Endothelial cell of umbilical vein (primary cell): ENCODE measurements at regions not wholly inside any gene's neighbourhood (a gene's known extent, or its start where the extent isn't known, plus 50 kb on each side); places are given as distances from the start of the nearest gene placed in this dataset.

Experiments
- BruUV-seq: library from RNA; stranded (reverse); fragments of 400-500 nt; replicated peaks from 2 replicates; lab custom pipeline; 2021; lab: Mats Ljungman, UMichigan
- CTCF ChIA-PET: fragments of 300-600, 350-600 bp; sonication (Branson Sonifier 250); formaldehyde crosslinking; loops from one replicate; lab custom pipeline; 2021; ENCODE audit warnings: antibody characterized with exemption, inconsistent platforms; lab: Charles Lee
- POLR2A ChIA-PET: fragments of 300-600, 350-600 bp; sonication (Branson Sonifier 250); formaldehyde crosslinking; loops from one replicate; lab custom pipeline; 2021; ENCODE audit warnings: antibody characterized with exemption, inconsistent platforms; lab: Charles Lee
- DNase-seq: peaks from one replicate; pipeline ENCODE4 v3.0.0-alpha.2; 2011; ENCODE audit warnings: low read depth, low spot score
- FAIRE-seq: peaks from 2 replicates; lab custom pipeline; 2011; peaks lifted over from hg19 to GRCh38; lab: Jason Lieb, UNC
- H2AFZ ChIP-seq: 2 replicates; pipeline ENCODE4 v1.6.0; 2012; ENCODE audit warnings: low read depth, low read length, control low read depth, inconsistent platforms
- H3K27ac ChIP-seq: 2 replicates; pipeline ENCODE4 v1.5.1; 2011; ENCODE audit warnings: low read depth, mild to moderate bottlenecking, control low read depth, low read length, moderate library complexity; ENCODE audit not compliant: insufficient read depth
- H3K27me3 ChIP-seq, 2 experiments: 2 replicates each; pipeline versions ENCODE4 v1.6.0 to v1.6.1; 2011; ENCODE audit warnings: low read length in 2 of 2, mixed read lengths in 1 of 2; ENCODE audit not compliant: control insufficient read depth in 2 of 2, insufficient read depth in 2 of 2
- H3K36me3 ChIP-seq, 2 experiments: 2 replicates in 1 of 2; 3 replicates in 1 of 2; pipeline ENCODE4 v1.5.1; 2011; ENCODE audit warnings: low read length in 2 of 2, mild to moderate bottlenecking in 1 of 2, moderate library complexity in 1 of 2; ENCODE audit not compliant: control insufficient read depth in 2 of 2, insufficient read depth in 2 of 2; ENCODE audit errors: extremely low read depth in 1 of 2
- H3K4me1 ChIP-seq: 3 replicates; pipeline ENCODE4 v1.5.1; 2011; ENCODE audit warnings: mild to moderate bottlenecking, low read length; ENCODE audit not compliant: control insufficient read depth, insufficient read depth; ENCODE audit errors: extremely low read depth
- H3K4me2 ChIP-seq: 2 replicates; pipeline ENCODE4 v1.6.1; 2011; ENCODE audit warnings: low read length, control low read depth, mixed read lengths; ENCODE audit not compliant: insufficient read depth
- H3K4me3 ChIP-seq, 3 experiments: fragments of 200-600 bp in 1 of 3; sonication (generic), shearing (Covaris generic) in 1 of 3; replicated peaks in 1 of 3; 2 replicates each; pipeline ENCODE4 v1.5.1; 2011 to 2016; ENCODE audit warnings: control low read depth in 3 of 3, low read length in 3 of 3, mild to moderate bottlenecking in 2 of 3, inconsistent platforms in 1 of 3, low read depth in 1 of 3, moderate library complexity in 1 of 3; ENCODE audit not compliant: insufficient read depth in 1 of 3
- H3K79me2 ChIP-seq: 2 replicates; pipeline ENCODE4 v1.6.0; 2012; ENCODE audit warnings: low read length, inconsistent platforms; ENCODE audit not compliant: control insufficient read depth, insufficient read depth
- H3K9ac ChIP-seq: replicated peaks from 2 replicates; pipeline ENCODE3; 2011; ENCODE audit warnings: low read length, control low read depth; ENCODE audit not compliant: insufficient read depth; ENCODE audit errors: extremely low read depth
- H3K9me1 ChIP-seq: replicated peaks from 3 replicates; pipeline ENCODE4 v1.6.0; 2011; ENCODE audit warnings: mild to moderate bottlenecking, low read length; ENCODE audit not compliant: control insufficient read depth, insufficient read depth; ENCODE audit errors: extremely low read depth
- H3K9me3 ChIP-seq: replicated peaks from 2 replicates; pipeline ENCODE4 v1.5.1; 2012; ENCODE audit warnings: low read length, inconsistent platforms; ENCODE audit not compliant: control insufficient read depth, insufficient read depth
- H4K20me1 ChIP-seq: replicated peaks from 2 replicates; pipeline ENCODE3; 2011; ENCODE audit warnings: mild to moderate bottlenecking, low read length; ENCODE audit not compliant: control insufficient read depth, insufficient read depth; ENCODE audit errors: extremely low read depth
- EZH2 ChIP-seq: IDR thresholded peaks from 2 replicates; pipeline ENCODE4 v1.6.1; 2012; ENCODE audit warnings: borderline replicate concordance, low read depth, mild to moderate bottlenecking, moderate library complexity, low read length, inconsistent platforms; ENCODE audit not compliant: severe bottlenecking
- FOS ChIP-seq: IDR thresholded peaks from 2 replicates; pipeline ENCODE4 v1.6.1; 2011; ENCODE audit warnings: mild to moderate bottlenecking, low read length, moderate library complexity, borderline replicate concordance; ENCODE audit not compliant: insufficient read depth
- GATA2 ChIP-seq: IDR thresholded peaks from 2 replicates; pipeline ENCODE4 v1.7.0; 2011; ENCODE audit warnings: low read depth, mild to moderate bottlenecking, moderate library complexity, mixed read lengths, low read length; ENCODE audit not compliant: insufficient read length, insufficient read depth
- JUN ChIP-seq: IDR thresholded peaks from 2 replicates; pipeline ENCODE4 v1.6.1; 2011; ENCODE audit warnings: borderline replicate concordance, low read depth; ENCODE audit not compliant: insufficient read length, insufficient read depth
- MYC ChIP-seq: IDR thresholded peaks from one replicate; pipeline ENCODE4 v1.6.1; 2011; ENCODE audit warnings: mild to moderate bottlenecking, low read depth, low read length
- POLR2A ChIP-seq: IDR thresholded peaks from 2 replicates; pipeline ENCODE4 v1.6.1; 2012; ENCODE audit warnings: low read depth, mild to moderate bottlenecking, control low read depth, low read length
- POLR2AphosphoS5 ChIP-seq: IDR thresholded peaks from 2 replicates; pipeline ENCODE4 v1.6.1; 2012; ENCODE audit warnings: low read depth, mild to moderate bottlenecking, control low read depth, low read length, moderate library complexity; ENCODE audit not compliant: insufficient read depth
- dilution Hi-C: fragments of 300-500 bp; cut with MboI; formaldehyde crosslinking; loops from one replicate; pipeline ENCODE4 v1.15.0; 2019; ENCODE audit warnings: low sequenced_read_pairs; ENCODE audit not compliant: extremely low pct_ligation_motif_present
- intact Hi-C: fragments of 100-400 bp; cut with micrococcal nuclease; formaldehyde crosslinking; loops from one replicate; pipeline ENCODE4 v1.10.0; 2022
- TF ChIP-seq, protein P1 (sequence below): IDR thresholded peaks from 2 replicates; pipeline ENCODE4 v1.6.1; 2011; ENCODE audit not compliant: insufficient read depth, insufficient read length
- TF ChIP-seq, protein P2 (sequence below), 2 donors: IDR thresholded peaks; 1 replicate in 1 of 2; 2 replicates in 1 of 2; pipeline ENCODE4 v1.5.1; 2011; ENCODE audit warnings: low read length in 2 of 2, mild to moderate bottlenecking in 2 of 2, moderate library complexity in 2 of 2, control low read depth in 1 of 2, inconsistent platforms in 1 of 2, low read depth in 1 of 2; ENCODE audit not compliant: insufficient read depth in 1 of 2; ENCODE audit errors: extremely low read depth in 1 of 2

DNA sequence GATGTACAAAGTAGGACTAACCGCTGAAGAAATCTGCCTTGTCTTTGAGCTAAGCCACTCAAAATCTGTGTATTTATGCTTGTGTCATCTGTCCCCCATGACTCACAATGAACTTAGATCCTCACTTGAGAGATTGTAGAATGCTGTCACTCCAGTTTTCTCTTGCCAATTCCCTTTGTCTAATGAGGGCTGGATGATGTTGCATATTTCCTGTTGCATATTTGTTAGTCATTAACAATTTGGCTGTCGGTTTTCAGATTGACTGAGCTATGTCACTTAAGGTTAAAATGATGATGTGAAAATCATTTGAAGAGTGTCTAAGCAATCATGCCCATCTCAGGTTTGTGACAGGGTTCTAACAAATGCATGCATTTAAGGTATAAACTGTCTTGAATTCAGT is 481.7 kb downstream of the CDH10 start:
- Histone ChIP-seq H3K9me1 (no peaks in the 10 kb centered on the region), H3K27ac (no peak overlapping the region), H3K27me3 (no peaks in the 10 kb centered on the region), H3K9ac (no peak overlapping the region), H2AFZ (no peak overlapping the region), H3K9me3 (peaks cover 2% of the 10 kb centered on the region), H3K4me1 (no peaks in the 10 kb centered on the region), H3K36me3 (no peaks in the 10 kb centered on the region), H3K79me2 (no peaks in the 10 kb centered on the region), H3K4me2 (no peak overlapping the region), H4K20me1 (no peaks in the 10 kb centered on the region), H3K4me3 (no peak overlapping the region)
- no TSS peak for BruUV-seq
- ChIA-PET CTCF (no interaction called here), POLR2A (no interaction called here)
- intact Hi-C loops, result no loop called here
- dilution Hi-C loops, result no loop called here
- no peak for TF ChIP-seq MYC
- no peak for TF ChIP-seq EZH2
- TF ChIP-seq, protein P1, sequence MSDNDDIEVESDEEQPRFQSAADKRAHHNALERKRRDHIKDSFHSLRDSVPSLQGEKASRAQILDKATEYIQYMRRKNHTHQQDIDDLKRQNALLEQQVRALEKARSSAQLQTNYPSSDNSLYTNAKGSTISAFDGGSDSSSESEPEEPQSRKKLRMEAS, result no peak
- TF ChIP-seq POLR2A, result no peak
- no peak for TF ChIP-seq JUN
- TF ChIP-seq, protein P2, sequence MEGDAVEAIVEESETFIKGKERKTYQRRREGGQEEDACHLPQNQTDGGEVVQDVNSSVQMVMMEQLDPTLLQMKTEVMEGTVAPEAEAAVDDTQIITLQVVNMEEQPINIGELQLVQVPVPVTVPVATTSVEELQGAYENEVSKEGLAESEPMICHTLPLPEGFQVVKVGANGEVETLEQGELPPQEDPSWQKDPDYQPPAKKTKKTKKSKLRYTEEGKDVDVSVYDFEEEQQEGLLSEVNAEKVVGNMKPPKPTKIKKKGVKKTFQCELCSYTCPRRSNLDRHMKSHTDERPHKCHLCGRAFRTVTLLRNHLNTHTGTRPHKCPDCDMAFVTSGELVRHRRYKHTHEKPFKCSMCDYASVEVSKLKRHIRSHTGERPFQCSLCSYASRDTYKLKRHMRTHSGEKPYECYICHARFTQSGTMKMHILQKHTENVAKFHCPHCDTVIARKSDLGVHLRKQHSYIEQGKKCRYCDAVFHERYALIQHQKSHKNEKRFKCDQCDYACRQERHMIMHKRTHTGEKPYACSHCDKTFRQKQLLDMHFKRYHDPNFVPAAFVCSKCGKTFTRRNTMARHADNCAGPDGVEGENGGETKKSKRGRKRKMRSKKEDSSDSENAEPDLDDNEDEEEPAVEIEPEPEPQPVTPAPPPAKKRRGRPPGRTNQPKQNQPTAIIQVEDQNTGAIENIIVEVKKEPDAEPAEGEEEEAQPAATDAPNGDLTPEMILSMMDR (IDR thresholded peaks at IDR 0.05; ENCODE audit: extremely low read depth in 1 of 2, insufficient read depth in 1 of 2, low read depth in 1 of 2, low read length in 2 of 2), result no peak
- TF ChIP-seq POLR2AphosphoS5, result no peak
- TF ChIP-seq FOS, result no peak
- TF ChIP-seq GATA2, result no peak
- DNase-seq, result no peak
- FAIRE-seq, result no peak
